Type B pancreatic cell (in vitro differentiated cells): ENCODE measurements at regions not wholly inside any gene's neighbourhood (a gene's known extent, or its start where the extent isn't known, plus 50 kb on each side); places are given as distances from the start of the nearest gene placed in this dataset.

ENCODE experiments used
- DNase-seq: peaks from one replicate; pipeline ENCODE4 v3.0.0; 2021; ENCODE audit warnings: mixed read lengths; ENCODE audit not compliant: unreplicated experiment; ENCODE audit errors: extremely low spot score
- H3K27ac Mint-ChIP-seq: 2 replicates; pipeline ENCODE4 v1.8.0; 2021; ENCODE audit warnings: mild to moderate bottlenecking, mixed read lengths
- H3K27me3 Mint-ChIP-seq: 2 replicates; pipeline ENCODE4 v1.8.0; 2021; ENCODE audit warnings: mixed read lengths
- H3K36me3 Mint-ChIP-seq: 2 replicates; pipeline ENCODE4 v1.8.0; 2021; ENCODE audit warnings: mixed read lengths
- H3K4me1 Mint-ChIP-seq: one replicate; pipeline ENCODE4 v1.8.0; 2021; ENCODE audit warnings: mixed read lengths; ENCODE audit not compliant: unreplicated experiment
- H3K4me3 Mint-ChIP-seq: 2 replicates; pipeline ENCODE4 v1.8.0; 2021; ENCODE audit warnings: mild to moderate bottlenecking, mixed read lengths
- H3K9me3 Mint-ChIP-seq: 2 replicates; pipeline ENCODE4 v1.8.0; 2021; ENCODE audit warnings: mixed read lengths
- CTCF ChIP-seq: fragments of 200-600 bp; sonication (generic); conservative IDR thresholded peaks from 2 replicates; pipeline ENCODE4 v1.5.0; 2021; ENCODE audit warnings: antibody characterized with exemption, mild to moderate bottlenecking

- no peak overlapping the region for H3K4me3 Mint-ChIP-seq
- H3K4me1 Mint-ChIP-seq: no peaks in the 10 kb centered on the region
- TF ChIP-seq CTCF: no peak
Measured at GRCh38 chr5:107265193-107265592, 405.5 kb downstream of the EFNA5 start.

GRCh38 chr5:107263387-107264018 is 407.2 kb downstream of the EFNA5 start:
- Mint-ChIP-seq H3K4me3 (no peak overlapping the region), H3K4me1 (no peaks in the 10 kb centered on the region), H3K9me3 (peaks cover 12% of the 10 kb centered on the region), H3K36me3 (no peaks in the 10 kb centered on the region), H3K27ac (no peak overlapping the region), H3K27me3 (peaks cover 5% of the 10 kb centered on the region)
- no peak for TF ChIP-seq CTCF
- no peak for DNase-seq

More at GRCh38 chr5:107265193-107265592, 405.5 kb downstream of the EFNA5 start:
- H3K9me3 Mint-ChIP-seq: peaks cover 6% of the 10 kb centered on the region
- no peak overlapping the region for H3K27ac Mint-ChIP-seq
- no peaks in the 10 kb centered on the region for H3K27me3 Mint-ChIP-seq
- no peak for DNase-seq
- no peaks in the 10 kb centered on the region for H3K36me3 Mint-ChIP-seq

- Mint-ChIP-seq H3K4me1 (peaks cover 3% of the 10 kb centered on the region), H3K36me3 (no peaks in the 10 kb centered on the region), H3K9me3 (peaks cover 10% of the 10 kb centered on the region), H3K27me3 (peaks cover 17% of the 10 kb centered on the region), H3K27ac (no peak overlapping the region), H3K4me3 (no peak overlapping the region)
- no peak for TF ChIP-seq CTCF
- DNase-seq: no peak
Measured at GRCh38 chr5:107257885-107258520, 412.7 kb downstream of the EFNA5 start.

GRCh38 chr5:107254902-107255234 is 415.9 kb downstream of the EFNA5 start:
- no peak for DNase-seq
- H3K4me1 Mint-ChIP-seq: peaks cover 10% of the 10 kb centered on the region
- no peaks in the 10 kb centered on the region for H3K36me3 Mint-ChIP-seq
- no peak overlapping the region for H3K4me3 Mint-ChIP-seq
- TF ChIP-seq CTCF: no peak
- peaks cover 10% of the 10 kb centered on the region for H3K9me3 Mint-ChIP-seq
- H3K27me3 Mint-ChIP-seq: peaks cover 20% of the 10 kb centered on the region
- H3K27ac Mint-ChIP-seq: no peak overlapping the region

GRCh38 chr5:107254214-107254901 is 416.4 kb downstream of the EFNA5 start:
- H3K27ac Mint-ChIP-seq: no peak overlapping the region
- DNase-seq: no peak
- H3K4me1 Mint-ChIP-seq: peaks cover 10% of the 10 kb centered on the region
- peaks cover 7% of the 10 kb centered on the region for H3K9me3 Mint-ChIP-seq
- no peak overlapping the region for H3K4me3 Mint-ChIP-seq
- no peak for TF ChIP-seq CTCF
- no peaks in the 10 kb centered on the region for H3K36me3 Mint-ChIP-seq
- peaks cover 21% of the 10 kb centered on the region for H3K27me3 Mint-ChIP-seq
